ENCODE measurements at regions not wholly inside any gene's neighbourhood (a gene's known extent, or its start where the extent isn't known, plus 50 kb on each side); places are given as distances from the start of the nearest gene placed in this dataset.

- no peak overlapping the region for H2AFZ ChIP-seq (ENCODE audit: low read depth, low read length)
- H3K9me3 ChIP-seq (replicated peaks; ENCODE audit: control insufficient read depth, insufficient read depth, low read length) = no peaks in the 10 kb centered on the region
- no peaks in the 10 kb centered on the region for H3K36me3 ChIP-seq (ENCODE audit: control insufficient read depth in 2 of 2, extremely low read depth in 1 of 2, insufficient read depth in 2 of 2, low read length in 2 of 2)
- TF ChIP-seq CTCF (IDR thresholded peaks at IDR 0.05; ENCODE audit: extremely low read depth in 1 of 2, insufficient read depth in 1 of 2, low read depth in 1 of 2, low read length in 2 of 2) = no peak
- no peak for TF ChIP-seq JUN (IDR thresholded peaks at IDR 0.05; ENCODE audit: borderline replicate concordance, insufficient read depth, insufficient read length, low read depth)
- no peak for TF ChIP-seq MYC (IDR thresholded peaks at IDR 0.05; ENCODE audit: low read depth, low read length)
- no peak for TF ChIP-seq MAX (IDR thresholded peaks at IDR 0.05; ENCODE audit: insufficient read depth, insufficient read length)
- TF ChIP-seq EZH2 (IDR thresholded peaks at IDR 0.05; ENCODE audit: borderline replicate concordance, low read depth, low read length, severe bottlenecking) = no peak
- TF ChIP-seq POLR2A (IDR thresholded peaks at IDR 0.05; ENCODE audit: low read depth, low read length) = no peak
- TF ChIP-seq GATA2 (IDR thresholded peaks at IDR 0.05; ENCODE audit: insufficient read depth, insufficient read length, low read depth, low read length) = no peak
- no peak for TF ChIP-seq FOS (IDR thresholded peaks at IDR 0.05; ENCODE audit: borderline replicate concordance, insufficient read depth, low read length)
- no peak for TF ChIP-seq POLR2AphosphoS5 (IDR thresholded peaks at IDR 0.05; ENCODE audit: insufficient read depth, low read depth, low read length)
- CTCF ChIA-PET = no interaction called here
- H3K27me3 ChIP-seq (ENCODE audit: control insufficient read depth in 2 of 2, insufficient read depth in 2 of 2, low read length in 2 of 2) = no peaks in the 10 kb centered on the region
- H3K4me2 ChIP-seq (ENCODE audit: insufficient read depth, low read length) = no peak overlapping the region
- no peaks in the 10 kb centered on the region for H3K4me1 ChIP-seq (ENCODE audit: control insufficient read depth, extremely low read depth, insufficient read depth, low read length)
- DNase-seq (ENCODE audit: low read depth, low spot score) (no peak), FAIRE-seq (no peak)
- no peaks in the 10 kb centered on the region for H3K9me1 ChIP-seq (replicated peaks; ENCODE audit: control insufficient read depth, extremely low read depth, insufficient read depth, low read length)
- H3K27ac ChIP-seq (ENCODE audit: insufficient read depth, low read depth, low read length) = no peak overlapping the region
- no peaks in the 10 kb centered on the region for H3K79me2 ChIP-seq (ENCODE audit: control insufficient read depth, insufficient read depth, low read length)
- H3K9ac ChIP-seq (replicated peaks; ENCODE audit: extremely low read depth, insufficient read depth, low read length) = no peak overlapping the region
- no peak overlapping the region for H3K4me3 ChIP-seq (replicated peaks in 1 of 3; ENCODE audit: insufficient read depth in 1 of 3, low read depth in 1 of 3, low read length in 3 of 3)
- no peaks in the 10 kb centered on the region for H4K20me1 ChIP-seq (replicated peaks; ENCODE audit: control insufficient read depth, extremely low read depth, insufficient read depth, low read length)
- dilution Hi-C loops (cut with MboI; ENCODE audit: extremely low pct_ligation_motif_present, low sequenced_read_pairs) (no loop called here), intact Hi-C loops (cut with micrococcal nuclease) (no loop called here)
- BruUV-seq (replicated peaks) = no TSS peak
- POLR2A ChIA-PET = no interaction called here
Measured at GRCh38 chr3:186414735-186415419, 52.8 kb upstream of the DGKG start.
